Osteoblast (primary cell): ENCODE measurements at regions not wholly inside any gene's neighbourhood (a gene's known extent, or its start where the extent isn't known, plus 50 kb on each side); places are given as distances from the start of the nearest gene placed in this dataset.

Source experiments
- DNase-seq: peaks from one replicate; pipeline ENCODE4 v3.0.0; 2011; ENCODE audit warnings: low spot score, mixed read lengths; ENCODE audit not compliant: insufficient read length; ENCODE audit errors: missing footprints
- H2AFZ ChIP-seq: 2 replicates; pipeline ENCODE4 v1.6.0; 2011; ENCODE audit warnings: mild to moderate bottlenecking, low read length
- H3K27ac ChIP-seq: 2 replicates; pipeline ENCODE4 v1.5.1; 2011; ENCODE audit warnings: mild to moderate bottlenecking, low read depth, low read length, moderate library complexity
- H3K27me3 ChIP-seq: 2 replicates; pipeline ENCODE4 v1.6.0; 2012; ENCODE audit warnings: mild to moderate bottlenecking, control low read depth, inconsistent platforms, low read length, moderate library complexity; ENCODE audit not compliant: insufficient read depth
- H3K36me3 ChIP-seq: 2 replicates; pipeline ENCODE4 v1.5.1; 2011; ENCODE audit warnings: mild to moderate bottlenecking, low read length, control low read depth, moderate library complexity; ENCODE audit not compliant: insufficient read depth
- H3K4me1 ChIP-seq: 2 replicates; pipeline ENCODE4 v1.5.1; 2011; ENCODE audit warnings: mild to moderate bottlenecking, low read length, control low read depth, moderate library complexity; ENCODE audit not compliant: insufficient read depth
- H3K4me2 ChIP-seq: 2 replicates; pipeline ENCODE4 v1.6.0; 2011; ENCODE audit warnings: mild to moderate bottlenecking, low read length; ENCODE audit not compliant: insufficient read depth
- H3K4me3 ChIP-seq: fragments of 200-600 bp; sonication (generic); 3 replicates; pipeline ENCODE4 v1.5.1; 2012; ENCODE audit warnings: mild to moderate bottlenecking, low read length, inconsistent platforms; ENCODE audit not compliant: insufficient read depth
- H3K79me2 ChIP-seq: 2 replicates; pipeline ENCODE4 v1.6.0; 2012; ENCODE audit warnings: mild to moderate bottlenecking, low read length, control low read depth, inconsistent platforms; ENCODE audit not compliant: insufficient read depth
- H3K9me3 ChIP-seq: 2 replicates; pipeline ENCODE4 v1.5.1; 2011; ENCODE audit warnings: low read depth, low read length, control low read depth
- H4K20me1 ChIP-seq: 2 replicates; pipeline ENCODE4 v1.6.0; 2012; ENCODE audit warnings: mild to moderate bottlenecking, low read length, control low read depth; ENCODE audit not compliant: insufficient read depth
- CTCF ChIP-seq: IDR thresholded peaks from 2 replicates; pipeline ENCODE4 v1.5.1; 2011; ENCODE audit warnings: mild to moderate bottlenecking, low read depth, low read length, moderate library complexity; ENCODE audit errors: extremely low read depth

DNA sequence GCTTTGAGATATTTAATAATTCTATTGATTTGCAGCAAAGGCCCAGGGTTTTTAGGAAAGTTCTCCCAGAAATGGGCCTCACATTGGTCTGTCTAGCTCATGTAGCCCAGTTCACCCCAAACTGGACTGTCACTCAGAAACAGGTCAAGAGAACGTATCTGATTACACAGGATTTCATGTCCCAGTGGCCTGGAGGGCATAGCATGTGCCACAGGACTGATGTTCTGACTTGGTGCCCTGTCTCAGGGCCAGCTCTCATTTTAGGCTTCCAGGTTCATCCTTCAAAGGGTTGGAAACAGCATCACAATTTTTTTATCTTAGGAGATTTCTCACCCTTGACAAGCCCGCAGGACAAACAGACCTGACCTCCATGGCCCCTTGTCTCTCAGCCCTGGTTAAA lies 398.4 kb upstream of the AZI2 start:
- Histone ChIP-seq H3K27ac (no peak overlapping the region), H3K27me3 (no peaks in the 10 kb centered on the region), H3K9me3 (no peaks in the 10 kb centered on the region), H3K4me1 (no peaks in the 10 kb centered on the region), H3K36me3 (no peaks in the 10 kb centered on the region), H3K79me2 (no peaks in the 10 kb centered on the region), H4K20me1 (no peaks in the 10 kb centered on the region), H2AFZ (no peak overlapping the region), H3K4me3 (no peak overlapping the region), H3K4me2 (no peak overlapping the region)
- no peak for TF ChIP-seq CTCF
- no peak for DNase-seq

DNA sequence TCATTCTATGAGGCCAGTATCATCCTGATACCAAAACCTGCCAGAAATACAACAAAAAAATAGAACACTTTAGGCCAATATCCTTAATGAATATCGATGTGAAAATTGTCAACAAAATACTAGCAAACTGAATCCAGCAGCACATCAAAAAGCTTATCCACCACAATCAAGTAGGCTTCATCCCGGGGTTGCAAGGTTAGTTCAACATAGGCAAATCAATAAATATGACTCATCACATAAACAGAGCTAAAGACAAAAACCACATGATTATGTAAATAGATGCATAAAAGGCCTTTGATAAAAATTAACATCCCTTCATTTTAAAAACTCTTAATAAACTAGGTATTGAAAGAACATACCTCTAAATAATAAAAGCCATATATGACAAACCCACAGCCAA lies 403.2 kb upstream of the AZI2 start:
- H4K20me1 ChIP-seq, result no peaks in the 10 kb centered on the region
- no peak overlapping the region for H3K4me2 ChIP-seq
- no peak overlapping the region for H3K4me3 ChIP-seq
- DNase-seq, result no peak
- no peaks in the 10 kb centered on the region for H3K79me2 ChIP-seq
- H2AFZ ChIP-seq, result no peak overlapping the region
- H3K27ac ChIP-seq, result no peak overlapping the region
- no peak for TF ChIP-seq CTCF
- H3K9me3 ChIP-seq, result no peaks in the 10 kb centered on the region
- no peaks in the 10 kb centered on the region for H3K36me3 ChIP-seq
- no peaks in the 10 kb centered on the region for H3K27me3 ChIP-seq
- no peaks in the 10 kb centered on the region for H3K4me1 ChIP-seq

GRCh38 chr3:28752290-28752689 lies 403.7 kb upstream of the AZI2 start:
- DNase-seq, result no peak
- H3K4me1 ChIP-seq, result no peaks in the 10 kb centered on the region
- H4K20me1 ChIP-seq, result no peaks in the 10 kb centered on the region

GRCh38 chr3:28756056-28756455 lies 407.4 kb upstream of the AZI2 start:
- Histone ChIP-seq H3K4me2 (no peak overlapping the region), H3K27ac (no peak overlapping the region), H3K27me3 (no peaks in the 10 kb centered on the region), H3K4me1 (no peaks in the 10 kb centered on the region), H3K9me3 (no peaks in the 10 kb centered on the region), H3K4me3 (no peak overlapping the region), H2AFZ (no peak overlapping the region), H4K20me1 (no peaks in the 10 kb centered on the region), H3K79me2 (no peaks in the 10 kb centered on the region), H3K36me3 (no peaks in the 10 kb centered on the region)
- no peak for TF ChIP-seq CTCF
- peak; percentile 8 for DNase-seq

More at GRCh38 chr3:28752290-28752689, 403.7 kb upstream of the AZI2 start:
- no peak overlapping the region for H2AFZ ChIP-seq
- H3K79me2 ChIP-seq, result no peaks in the 10 kb centered on the region
- no peaks in the 10 kb centered on the region for H3K27me3 ChIP-seq
- no peak overlapping the region for H3K27ac ChIP-seq
- H3K4me2 ChIP-seq, result no peak overlapping the region
- no peak overlapping the region for H3K4me3 ChIP-seq
- H3K36me3 ChIP-seq, result no peaks in the 10 kb centered on the region
- no peak for TF ChIP-seq CTCF
- no peaks in the 10 kb centered on the region for H3K9me3 ChIP-seq
